ENCODE measurements at regions not wholly inside any gene's neighbourhood (a gene's known extent, or its start where the extent isn't known, plus 50 kb on each side); places are given as distances from the start of the nearest gene placed in this dataset.

- TF ChIP-seq, protein P1, sequence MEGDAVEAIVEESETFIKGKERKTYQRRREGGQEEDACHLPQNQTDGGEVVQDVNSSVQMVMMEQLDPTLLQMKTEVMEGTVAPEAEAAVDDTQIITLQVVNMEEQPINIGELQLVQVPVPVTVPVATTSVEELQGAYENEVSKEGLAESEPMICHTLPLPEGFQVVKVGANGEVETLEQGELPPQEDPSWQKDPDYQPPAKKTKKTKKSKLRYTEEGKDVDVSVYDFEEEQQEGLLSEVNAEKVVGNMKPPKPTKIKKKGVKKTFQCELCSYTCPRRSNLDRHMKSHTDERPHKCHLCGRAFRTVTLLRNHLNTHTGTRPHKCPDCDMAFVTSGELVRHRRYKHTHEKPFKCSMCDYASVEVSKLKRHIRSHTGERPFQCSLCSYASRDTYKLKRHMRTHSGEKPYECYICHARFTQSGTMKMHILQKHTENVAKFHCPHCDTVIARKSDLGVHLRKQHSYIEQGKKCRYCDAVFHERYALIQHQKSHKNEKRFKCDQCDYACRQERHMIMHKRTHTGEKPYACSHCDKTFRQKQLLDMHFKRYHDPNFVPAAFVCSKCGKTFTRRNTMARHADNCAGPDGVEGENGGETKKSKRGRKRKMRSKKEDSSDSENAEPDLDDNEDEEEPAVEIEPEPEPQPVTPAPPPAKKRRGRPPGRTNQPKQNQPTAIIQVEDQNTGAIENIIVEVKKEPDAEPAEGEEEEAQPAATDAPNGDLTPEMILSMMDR (IDR thresholded peaks at IDR 0.05; ENCODE audit: low read depth, low read length) = no peak
- TF ChIP-seq EZH2phosphoT487 (IDR thresholded peaks at IDR 0.05; ENCODE audit: low read depth) = no peak
These were observed 630.9 kb upstream of the FAM98A start for GRCh38 chr2:34229998-34230397.

Data from OCI-LY3 (cell line).